ENCODE measurements at regions not wholly inside any gene's neighbourhood (a gene's known extent, or its start where the extent isn't known, plus 50 kb on each side); places are given as distances from the start of the nearest gene placed in this dataset.

GRCh38 chr13:87302034-87302433 is 369.1 kb upstream of the SLITRK5 start:
- TF ChIP-seq, protein P1, sequence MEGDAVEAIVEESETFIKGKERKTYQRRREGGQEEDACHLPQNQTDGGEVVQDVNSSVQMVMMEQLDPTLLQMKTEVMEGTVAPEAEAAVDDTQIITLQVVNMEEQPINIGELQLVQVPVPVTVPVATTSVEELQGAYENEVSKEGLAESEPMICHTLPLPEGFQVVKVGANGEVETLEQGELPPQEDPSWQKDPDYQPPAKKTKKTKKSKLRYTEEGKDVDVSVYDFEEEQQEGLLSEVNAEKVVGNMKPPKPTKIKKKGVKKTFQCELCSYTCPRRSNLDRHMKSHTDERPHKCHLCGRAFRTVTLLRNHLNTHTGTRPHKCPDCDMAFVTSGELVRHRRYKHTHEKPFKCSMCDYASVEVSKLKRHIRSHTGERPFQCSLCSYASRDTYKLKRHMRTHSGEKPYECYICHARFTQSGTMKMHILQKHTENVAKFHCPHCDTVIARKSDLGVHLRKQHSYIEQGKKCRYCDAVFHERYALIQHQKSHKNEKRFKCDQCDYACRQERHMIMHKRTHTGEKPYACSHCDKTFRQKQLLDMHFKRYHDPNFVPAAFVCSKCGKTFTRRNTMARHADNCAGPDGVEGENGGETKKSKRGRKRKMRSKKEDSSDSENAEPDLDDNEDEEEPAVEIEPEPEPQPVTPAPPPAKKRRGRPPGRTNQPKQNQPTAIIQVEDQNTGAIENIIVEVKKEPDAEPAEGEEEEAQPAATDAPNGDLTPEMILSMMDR (IDR thresholded peaks at IDR 0.05), result no peak
- no peak for TF ChIP-seq POLR2A (IDR thresholded peaks at IDR 0.05)

Measured in ovary (tissue), 3 donors.